HG02588 (cell line): ENCODE measurements at regions not wholly inside any gene's neighbourhood (a gene's known extent, or its start where the extent isn't known, plus 50 kb on each side); places are given as distances from the start of the nearest gene placed in this dataset.

ENCODE experiments used
- ATAC-seq: cut with Tn5 transposase; IDR thresholded peaks from one replicate; pipeline ENCODE4 v1.9.1; 2021; ENCODE audit warnings: mild to moderate bottlenecking, moderate library complexity; ENCODE audit not compliant: unreplicated experiment

DNA sequence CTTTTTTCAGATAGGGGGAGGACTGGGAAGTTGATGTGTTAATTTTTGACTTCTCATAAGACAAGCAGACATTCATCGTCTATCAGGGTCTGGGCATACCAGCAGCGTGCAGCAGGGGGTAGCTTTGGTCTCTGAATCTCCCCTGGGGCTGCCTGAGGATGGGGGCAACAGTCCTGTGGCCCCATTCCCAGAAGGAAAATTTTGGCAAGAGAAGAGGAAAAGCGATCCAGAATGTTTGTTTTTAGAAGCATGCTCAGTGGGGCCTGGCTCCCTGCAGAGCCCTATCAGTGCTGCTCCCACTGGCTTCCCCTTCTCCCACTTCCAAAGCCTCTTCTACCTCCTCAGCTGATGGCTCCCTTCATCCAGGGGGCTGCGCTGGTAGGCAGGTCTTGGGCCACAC, 194.8 kb upstream of the IL12B start:
- no peak for ATAC-seq

- no peak for ATAC-seq
These were observed 197.4 kb upstream of the IL12B start for GRCh38 chr5:159527546-159528254.

DNA sequence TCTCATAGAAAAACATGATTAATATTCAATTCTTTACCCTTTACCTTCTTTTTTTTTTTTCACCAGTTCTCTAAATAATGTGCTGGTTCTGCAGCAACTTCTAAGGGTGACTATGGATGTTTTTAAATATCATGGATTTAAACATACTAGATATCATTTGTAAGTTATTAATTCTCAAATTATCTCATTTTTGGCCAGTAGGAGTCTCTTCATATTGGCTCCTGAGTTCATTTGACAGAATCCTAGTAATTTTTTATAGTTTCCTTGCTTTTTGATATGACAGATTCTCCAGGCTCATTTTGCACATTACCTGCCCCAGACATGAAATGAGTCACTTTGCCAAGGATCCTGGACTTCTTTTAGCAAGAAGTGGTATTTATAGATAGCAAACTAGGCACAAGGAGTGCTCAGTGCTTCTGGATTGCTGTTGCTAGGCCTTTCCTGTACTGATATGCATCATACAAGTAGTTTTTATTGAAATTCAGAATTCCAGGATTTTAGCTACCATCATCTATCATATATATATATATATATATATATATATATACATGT, 201.3 kb upstream of the IL12B start:
- no peak for ATAC-seq

GRCh38 chr5:159533197-159533596, 202.9 kb upstream of the IL12B start:
- ATAC-seq, result no peak

- ATAC-seq, result no peak
These were observed 205.9 kb upstream of the IL12B start for GRCh38 chr5:159536166-159536565.

DNA sequence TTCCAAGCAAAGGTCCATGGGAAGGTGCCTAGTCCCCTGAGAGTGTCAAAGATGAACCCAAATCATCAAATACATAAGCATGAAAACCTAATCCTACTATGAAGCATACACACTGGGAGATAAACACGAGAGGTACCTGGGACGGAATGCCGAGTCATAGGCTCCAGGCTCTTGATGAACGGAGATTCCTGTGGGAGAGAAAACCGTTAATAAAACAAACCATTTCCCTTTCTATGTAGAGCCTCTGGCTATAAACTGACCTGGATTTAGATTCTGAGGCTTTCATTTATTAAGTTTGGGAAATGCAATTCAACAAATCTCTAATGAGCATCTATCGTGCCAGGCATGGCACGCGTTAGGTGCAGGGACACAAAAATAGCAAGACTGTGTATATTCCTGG, 206.4 kb upstream of the IL12B start:
- ATAC-seq, result no peak

DNA sequence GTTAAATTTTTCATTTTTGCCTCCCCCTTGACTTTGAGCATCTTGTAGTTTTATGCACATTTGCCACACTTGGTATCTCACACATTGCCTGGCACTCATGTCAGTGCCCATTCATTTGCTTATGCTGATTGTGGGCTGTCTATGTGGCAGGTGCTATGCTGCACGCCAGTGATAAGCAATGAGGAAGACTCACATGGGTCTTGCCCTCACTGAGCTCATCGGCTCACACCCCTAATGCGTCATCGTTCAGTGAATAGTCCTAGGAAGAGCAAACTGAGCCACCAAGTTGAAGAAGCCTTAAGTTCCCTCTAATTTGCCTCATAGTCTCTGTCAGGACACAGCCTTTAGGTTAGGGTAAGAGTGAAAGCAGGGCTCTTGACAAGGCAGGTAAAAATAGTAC, 209.4 kb upstream of the IL12B start:
- ATAC-seq, result no peak

GRCh38 chr5:159543326-159543725, 213.0 kb upstream of the IL12B start:
- ATAC-seq, result no peak

- ATAC-seq, result no peak
These were observed 214.9 kb upstream of the IL12B start for GRCh38 chr5:159545156-159545555.

GRCh38 chr5:159547466-159548195, 217.3 kb upstream of the IL12B start:
- ATAC-seq, result no peak

- no peak for ATAC-seq
These were observed 218.2 kb upstream of the IL12B start for GRCh38 chr5:159548517-159548916.

- ATAC-seq, result no peak
These were observed 218.8 kb upstream of the IL12B start for GRCh38 chr5:159549046-159549445.

- no peak for ATAC-seq
These were observed 220.7 kb upstream of the IL12B start for GRCh38 chr5:159550951-159551350.

DNA sequence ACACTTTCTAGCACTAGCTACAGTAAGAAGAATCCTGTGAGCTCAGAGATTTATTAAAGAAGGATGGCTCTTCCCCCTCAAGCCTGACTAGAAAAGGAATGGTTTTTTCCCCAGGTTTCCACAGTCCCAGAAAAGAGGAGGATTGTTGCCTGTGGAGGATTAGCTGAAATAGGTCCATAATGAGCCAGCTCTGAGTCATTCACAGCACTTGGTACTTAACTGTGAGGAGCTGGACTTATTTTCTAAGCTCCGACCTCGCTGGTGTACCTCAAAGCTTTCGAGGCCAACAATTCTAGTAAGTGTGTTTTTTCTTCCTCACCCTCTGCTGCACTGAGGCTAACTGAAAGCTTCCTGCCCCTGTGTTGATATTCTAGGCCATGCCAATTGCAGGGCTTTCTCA, 222.5 kb upstream of the IL12B start:
- no peak for ATAC-seq

- no peak for ATAC-seq
These were observed 223.5 kb upstream of the IL12B start for GRCh38 chr5:159553792-159554191.

GRCh38 chr5:159555084-159555483, 224.8 kb upstream of the IL12B start:
- no peak for ATAC-seq

DNA sequence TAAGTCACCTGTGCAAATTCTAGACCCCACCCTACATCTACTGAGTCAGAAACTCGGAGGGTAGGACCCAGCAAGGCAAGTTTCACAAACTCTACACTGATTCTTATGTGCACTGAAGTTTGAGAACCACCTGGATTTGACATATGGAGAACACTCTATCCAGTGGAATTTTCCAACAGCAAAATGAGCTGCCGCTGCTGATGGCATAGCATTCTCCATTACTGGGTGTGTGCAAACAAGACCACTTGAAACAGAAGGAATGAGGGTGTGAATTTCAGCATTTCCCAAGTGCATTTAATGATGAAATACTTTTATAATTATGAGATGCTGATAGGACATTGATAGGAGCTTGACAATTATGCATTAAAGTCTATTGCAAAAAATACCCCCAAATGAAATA, 229.1 kb upstream of the IL12B start:
- ATAC-seq, result no peak

GRCh38 chr5:159560088-159560487, 229.8 kb upstream of the IL12B start:
- ATAC-seq, result no peak

GRCh38 chr5:159564031-159564430, 233.7 kb upstream of the IL12B start:
- no peak for ATAC-seq

- no peak for ATAC-seq
These were observed 236.5 kb upstream of the IL12B start for GRCh38 chr5:159566832-159567231.

- no peak for ATAC-seq
These were observed 237.2 kb upstream of the IL12B start for GRCh38 chr5:159567461-159567860.

GRCh38 chr5:159571501-159572244, 241.4 kb upstream of the IL12B start:
- no peak for ATAC-seq
